ENCODE measurements at regions not wholly inside any gene's neighbourhood (a gene's known extent, or its start where the extent isn't known, plus 50 kb on each side); places are given as distances from the start of the nearest gene placed in this dataset.

- no peak for DNase-seq
- no peaks in the 10 kb centered on the region for H3K4me1 Mint-ChIP-seq (ENCODE audit: low read depth in 2 of 2)
- no peak overlapping the region for H3K27ac Mint-ChIP-seq
- no peaks in the 10 kb centered on the region for H3K36me3 Mint-ChIP-seq (ENCODE audit: insufficient read depth)
- no peak overlapping the region for H3K4me3 Mint-ChIP-seq
- no peak for ATAC-seq (replicated peaks)
- peaks cover 5 to 11% of the 10 kb centered on the region in 2 donors for H3K27me3 Mint-ChIP-seq
- peaks cover 8 to 9% of the 10 kb centered on the region in 2 donors for H3K9me3 Mint-ChIP-seq
Observed at GRCh38 chr14:34204774-34205173, 253.9 kb upstream of the EGLN3 start.

- Mint-ChIP-seq H3K27me3 (peaks cover under 1 to 17% of the 10 kb centered on the region in 2 donors), H3K4me3 (no peak overlapping the region), H3K27ac (no peak overlapping the region), H3K9me3 (peaks cover 8 to 9% of the 10 kb centered on the region in 2 donors), H3K4me1 (ENCODE audit: low read depth in 2 of 2) (no peaks in the 10 kb centered on the region), H3K36me3 (ENCODE audit: insufficient read depth) (no peaks in the 10 kb centered on the region)
- no peak for DNase-seq
- no peak for ATAC-seq (replicated peaks)
Observed at GRCh38 chr14:34203251-34203722, 252.4 kb upstream of the EGLN3 start.

GRCh38 chr14:34201909-34202637 is 251.2 kb upstream of the EGLN3 start:
- Mint-ChIP-seq H3K36me3 (ENCODE audit: insufficient read depth) (no peaks in the 10 kb centered on the region), H3K9me3 (peaks cover 9 to 11% of the 10 kb centered on the region in 2 donors), H3K4me1 (ENCODE audit: low read depth in 2 of 2) (no peaks in the 10 kb centered on the region), H3K27me3 (peaks cover 12 to 18% of the 10 kb centered on the region in 2 donors), H3K27ac (no peak overlapping the region), H3K4me3 (no peak overlapping the region)
- ATAC-seq (replicated peaks) (no peak), DNase-seq (no peak)

GRCh38 chr14:34199585-34199984 is 248.7 kb upstream of the EGLN3 start:
- peaks cover 14 to 23% of the 10 kb centered on the region in 2 donors for H3K27me3 Mint-ChIP-seq
- H3K4me1 Mint-ChIP-seq (ENCODE audit: low read depth in 2 of 2), result no peaks in the 10 kb centered on the region
- H3K9me3 Mint-ChIP-seq, result peaks cover 0 to 8% of the 10 kb centered on the region in 2 donors
- H3K27ac Mint-ChIP-seq, result no peak overlapping the region
- ATAC-seq (replicated peaks), result no peak
- no peak overlapping the region for H3K4me3 Mint-ChIP-seq
- no peaks in the 10 kb centered on the region for H3K36me3 Mint-ChIP-seq (ENCODE audit: insufficient read depth)
- DNase-seq, result no peak

GRCh38 chr14:34198096-34198495 is 247.2 kb upstream of the EGLN3 start:
- H3K4me3 Mint-ChIP-seq, result no peak overlapping the region
- no peak overlapping the region for H3K27ac Mint-ChIP-seq
- peaks cover 14 to 23% of the 10 kb centered on the region in 2 donors for H3K27me3 Mint-ChIP-seq
- no peaks in the 10 kb centered on the region for H3K4me1 Mint-ChIP-seq (ENCODE audit: low read depth in 2 of 2)
- ATAC-seq (replicated peaks) (no peak), DNase-seq (no peak)
- H3K36me3 Mint-ChIP-seq (ENCODE audit: insufficient read depth), result no peaks in the 10 kb centered on the region
- H3K9me3 Mint-ChIP-seq, result peaks cover 0 to 8% of the 10 kb centered on the region in 2 donors

- H3K4me3 Mint-ChIP-seq, result no peak overlapping the region
- peaks cover 0 to 9% of the 10 kb centered on the region in 2 donors for H3K9me3 Mint-ChIP-seq
- no peaks in the 10 kb centered on the region for H3K4me1 Mint-ChIP-seq (ENCODE audit: low read depth in 2 of 2)
- H3K27me3 Mint-ChIP-seq, result peaks cover 14 to 23% of the 10 kb centered on the region in 2 donors
- no peak for ATAC-seq (replicated peaks)
- no peak for DNase-seq
- no peaks in the 10 kb centered on the region for H3K36me3 Mint-ChIP-seq (ENCODE audit: insufficient read depth)
- H3K27ac Mint-ChIP-seq, result no peak overlapping the region
Observed at GRCh38 chr14:34195964-34196363, 245.1 kb upstream of the EGLN3 start.

GRCh38 chr14:34190717-34191116 is 239.8 kb upstream of the EGLN3 start:
- H3K4me1 Mint-ChIP-seq (ENCODE audit: low read depth in 2 of 2), result no peaks in the 10 kb centered on the region
- H3K4me3 Mint-ChIP-seq, result no peak overlapping the region
- ATAC-seq (replicated peaks) (no peak), DNase-seq (no peak)
- H3K27ac Mint-ChIP-seq, result no peak overlapping the region
- no peaks in the 10 kb centered on the region for H3K27me3 Mint-ChIP-seq
- H3K9me3 Mint-ChIP-seq, result peaks cover 0 to 6% of the 10 kb centered on the region in 2 donors
- no peaks in the 10 kb centered on the region for H3K36me3 Mint-ChIP-seq (ENCODE audit: insufficient read depth)

GRCh38 chr14:34189866-34190265 is 239.0 kb upstream of the EGLN3 start:
- Mint-ChIP-seq H3K27ac (no peak overlapping the region), H3K4me1 (ENCODE audit: low read depth in 2 of 2) (no peaks in the 10 kb centered on the region), H3K9me3 (peaks cover 0 to 6% of the 10 kb centered on the region in 2 donors), H3K27me3 (no peaks in the 10 kb centered on the region), H3K4me3 (no peak overlapping the region), H3K36me3 (ENCODE audit: insufficient read depth) (no peaks in the 10 kb centered on the region)
- DNase-seq (no peak), ATAC-seq (replicated peaks) (no peak)

- Mint-ChIP-seq H3K36me3 (ENCODE audit: insufficient read depth) (no peaks in the 10 kb centered on the region), H3K4me1 (ENCODE audit: low read depth in 2 of 2) (no peaks in the 10 kb centered on the region), H3K27ac (no peak overlapping the region), H3K4me3 (no peak overlapping the region), H3K27me3 (no peaks in the 10 kb centered on the region), H3K9me3 (peaks cover 0 to 9% of the 10 kb centered on the region in 2 donors)
- DNase-seq (no peak), ATAC-seq (replicated peaks) (no peak)
Observed at GRCh38 chr14:34187519-34188044, 236.7 kb upstream of the EGLN3 start.

- Mint-ChIP-seq H3K36me3 (ENCODE audit: insufficient read depth) (no peaks in the 10 kb centered on the region), H3K4me3 (no peak overlapping the region), H3K27ac (no peak overlapping the region), H3K9me3 (peaks cover 0 to 9% of the 10 kb centered on the region in 2 donors), H3K27me3 (no peaks in the 10 kb centered on the region), H3K4me1 (ENCODE audit: low read depth in 2 of 2) (no peaks in the 10 kb centered on the region)
- DNase-seq (no peak), ATAC-seq (replicated peaks) (no peak)
Observed at GRCh38 chr14:34187061-34187460, 236.2 kb upstream of the EGLN3 start.

GRCh38 chr14:34184126-34184525 is 233.3 kb upstream of the EGLN3 start:
- DNase-seq (no peak), ATAC-seq (replicated peaks) (no peak)
- no peaks in the 10 kb centered on the region for H3K27me3 Mint-ChIP-seq
- peaks cover 0 to 9% of the 10 kb centered on the region in 2 donors for H3K9me3 Mint-ChIP-seq
- no peak overlapping the region for H3K4me3 Mint-ChIP-seq
- no peaks in the 10 kb centered on the region for H3K36me3 Mint-ChIP-seq (ENCODE audit: insufficient read depth)
- no peaks in the 10 kb centered on the region for H3K4me1 Mint-ChIP-seq (ENCODE audit: low read depth in 2 of 2)
- no peak overlapping the region for H3K27ac Mint-ChIP-seq

GRCh38 chr14:34183478-34183877 is 232.6 kb upstream of the EGLN3 start:
- DNase-seq, result no peak
- ATAC-seq (replicated peaks), result no peak
- H3K27ac Mint-ChIP-seq, result no peak overlapping the region
- no peak overlapping the region for H3K4me3 Mint-ChIP-seq
- peaks cover 0 to 9% of the 10 kb centered on the region in 2 donors for H3K9me3 Mint-ChIP-seq
- H3K36me3 Mint-ChIP-seq (ENCODE audit: insufficient read depth), result no peaks in the 10 kb centered on the region
- H3K4me1 Mint-ChIP-seq (ENCODE audit: low read depth in 2 of 2), result no peaks in the 10 kb centered on the region
- no peaks in the 10 kb centered on the region for H3K27me3 Mint-ChIP-seq

GRCh38 chr14:34181338-34181737 is 230.5 kb upstream of the EGLN3 start:
- ATAC-seq (replicated peaks) (no peak), DNase-seq (no peak)
- no peak overlapping the region for H3K27ac Mint-ChIP-seq
- H3K27me3 Mint-ChIP-seq, result no peaks in the 10 kb centered on the region
- peaks cover 0 to 8% of the 10 kb centered on the region in 2 donors for H3K9me3 Mint-ChIP-seq
- H3K4me1 Mint-ChIP-seq (ENCODE audit: low read depth in 2 of 2), result no peaks in the 10 kb centered on the region
- no peaks in the 10 kb centered on the region for H3K36me3 Mint-ChIP-seq (ENCODE audit: insufficient read depth)
- H3K4me3 Mint-ChIP-seq, result no peak overlapping the region

- H3K9me3 Mint-ChIP-seq, result peaks cover 0 to 8% of the 10 kb centered on the region in 2 donors
Observed at GRCh38 chr14:34180869-34181268, 230.0 kb upstream of the EGLN3 start.

More at GRCh38 chr14:34180869-34181268, 230.0 kb upstream of the EGLN3 start:
- Mint-ChIP-seq H3K4me1 (ENCODE audit: low read depth in 2 of 2) (no peaks in the 10 kb centered on the region), H3K4me3 (no peak overlapping the region), H3K36me3 (ENCODE audit: insufficient read depth) (no peaks in the 10 kb centered on the region), H3K27me3 (no peaks in the 10 kb centered on the region), H3K27ac (no peak overlapping the region)
- no peak for DNase-seq
- no peak for ATAC-seq (replicated peaks)

Data from effector memory CD8-positive, alpha-beta T cell (primary cell).